ENCODE measurements at regions not wholly inside any gene's neighbourhood (a gene's known extent, or its start where the extent isn't known, plus 50 kb on each side); places are given as distances from the start of the nearest gene placed in this dataset.

DNA sequence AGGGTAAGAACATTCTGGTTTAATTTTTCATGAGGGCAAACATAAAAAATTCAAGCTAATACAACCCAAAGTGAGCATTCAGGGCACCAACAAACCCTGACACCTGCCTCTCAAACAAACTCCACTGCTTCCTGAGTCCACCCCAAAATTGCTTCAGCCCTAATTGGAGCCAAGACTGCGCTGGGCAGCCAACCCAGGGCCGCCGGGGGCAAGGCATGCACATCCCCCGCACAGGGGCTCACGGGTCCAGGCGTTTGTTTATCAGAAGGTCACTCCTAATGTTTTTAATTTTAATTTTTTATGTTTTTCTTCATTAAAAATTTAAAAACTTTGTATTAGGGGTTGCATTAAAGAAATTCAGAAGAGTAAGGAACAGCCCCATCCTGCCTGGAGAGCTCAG, 459.1 kb upstream of the CDH4 start:
- H3K36me3 ChIP-seq (ENCODE audit: control insufficient read depth, insufficient read depth, low read length) = no peaks in the 10 kb centered on the region
- ChIA-PET POLR2A (no interaction called here), CTCF (no interaction called here)
- TF ChIP-seq TCF7L2 (IDR thresholded peaks at IDR 0.05; ENCODE audit: low read depth, low read length) (no peak), POLR2AphosphoS5 (IDR thresholded peaks at IDR 0.05; ENCODE audit: low read depth, low read length) (no peak), SIN3A (IDR thresholded peaks at IDR 0.05; ENCODE audit: borderline replicate concordance, insufficient read depth, low read depth, low read length) (no peak)
- TF ChIP-seq, protein P1, sequence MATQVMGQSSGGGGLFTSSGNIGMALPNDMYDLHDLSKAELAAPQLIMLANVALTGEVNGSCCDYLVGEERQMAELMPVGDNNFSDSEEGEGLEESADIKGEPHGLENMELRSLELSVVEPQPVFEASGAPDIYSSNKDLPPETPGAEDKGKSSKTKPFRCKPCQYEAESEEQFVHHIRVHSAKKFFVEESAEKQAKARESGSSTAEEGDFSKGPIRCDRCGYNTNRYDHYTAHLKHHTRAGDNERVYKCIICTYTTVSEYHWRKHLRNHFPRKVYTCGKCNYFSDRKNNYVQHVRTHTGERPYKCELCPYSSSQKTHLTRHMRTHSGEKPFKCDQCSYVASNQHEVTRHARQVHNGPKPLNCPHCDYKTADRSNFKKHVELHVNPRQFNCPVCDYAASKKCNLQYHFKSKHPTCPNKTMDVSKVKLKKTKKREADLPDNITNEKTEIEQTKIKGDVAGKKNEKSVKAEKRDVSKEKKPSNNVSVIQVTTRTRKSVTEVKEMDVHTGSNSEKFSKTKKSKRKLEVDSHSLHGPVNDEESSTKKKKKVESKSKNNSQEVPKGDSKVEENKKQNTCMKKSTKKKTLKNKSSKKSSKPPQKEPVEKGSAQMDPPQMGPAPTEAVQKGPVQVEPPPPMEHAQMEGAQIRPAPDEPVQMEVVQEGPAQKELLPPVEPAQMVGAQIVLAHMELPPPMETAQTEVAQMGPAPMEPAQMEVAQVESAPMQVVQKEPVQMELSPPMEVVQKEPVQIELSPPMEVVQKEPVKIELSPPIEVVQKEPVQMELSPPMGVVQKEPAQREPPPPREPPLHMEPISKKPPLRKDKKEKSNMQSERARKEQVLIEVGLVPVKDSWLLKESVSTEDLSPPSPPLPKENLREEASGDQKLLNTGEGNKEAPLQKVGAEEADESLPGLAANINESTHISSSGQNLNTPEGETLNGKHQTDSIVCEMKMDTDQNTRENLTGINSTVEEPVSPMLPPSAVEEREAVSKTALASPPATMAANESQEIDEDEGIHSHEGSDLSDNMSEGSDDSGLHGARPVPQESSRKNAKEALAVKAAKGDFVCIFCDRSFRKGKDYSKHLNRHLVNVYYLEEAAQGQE (IDR thresholded peaks at IDR 0.05; ENCODE audit: insufficient read depth in 1 of 2, low read depth in 2 of 2, low read length in 1 of 2) = no peak
- TF ChIP-seq, protein P2, sequence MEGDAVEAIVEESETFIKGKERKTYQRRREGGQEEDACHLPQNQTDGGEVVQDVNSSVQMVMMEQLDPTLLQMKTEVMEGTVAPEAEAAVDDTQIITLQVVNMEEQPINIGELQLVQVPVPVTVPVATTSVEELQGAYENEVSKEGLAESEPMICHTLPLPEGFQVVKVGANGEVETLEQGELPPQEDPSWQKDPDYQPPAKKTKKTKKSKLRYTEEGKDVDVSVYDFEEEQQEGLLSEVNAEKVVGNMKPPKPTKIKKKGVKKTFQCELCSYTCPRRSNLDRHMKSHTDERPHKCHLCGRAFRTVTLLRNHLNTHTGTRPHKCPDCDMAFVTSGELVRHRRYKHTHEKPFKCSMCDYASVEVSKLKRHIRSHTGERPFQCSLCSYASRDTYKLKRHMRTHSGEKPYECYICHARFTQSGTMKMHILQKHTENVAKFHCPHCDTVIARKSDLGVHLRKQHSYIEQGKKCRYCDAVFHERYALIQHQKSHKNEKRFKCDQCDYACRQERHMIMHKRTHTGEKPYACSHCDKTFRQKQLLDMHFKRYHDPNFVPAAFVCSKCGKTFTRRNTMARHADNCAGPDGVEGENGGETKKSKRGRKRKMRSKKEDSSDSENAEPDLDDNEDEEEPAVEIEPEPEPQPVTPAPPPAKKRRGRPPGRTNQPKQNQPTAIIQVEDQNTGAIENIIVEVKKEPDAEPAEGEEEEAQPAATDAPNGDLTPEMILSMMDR (IDR thresholded peaks at IDR 0.05) = no peak
- no peak overlapping the region for H3K4me3 ChIP-seq (ENCODE audit: low read depth in 2 of 2, low read length in 2 of 2)
- in situ Hi-C loops (cut with HindIII; ENCODE audit: low pct_unique_long_range_greater_than_20kb, low sequenced_read_pairs) (no loop called here), intact Hi-C loops (cut with micrococcal nuclease; ENCODE audit: unreplicated experiment) (no loop called here)
- no peaks in the 10 kb centered on the region for H3K9me3 ChIP-seq (ENCODE audit: control insufficient read depth, insufficient read depth, low read depth, low read length)
- H3K27me3 ChIP-seq (ENCODE audit: control insufficient read depth, insufficient read depth, low read length) = no peaks in the 10 kb centered on the region
- no peak overlapping the region for H3K27ac ChIP-seq (ENCODE audit: low read length)
- no peaks in the 10 kb centered on the region for H3K4me1 ChIP-seq (ENCODE audit: control insufficient read depth, insufficient read depth, low read length)
- ATAC-seq = no peak
- no peak for DNase-seq (ENCODE audit: low read depth, low spot score)
- BruUV-seq (replicated peaks) = no TSS peak

DNA sequence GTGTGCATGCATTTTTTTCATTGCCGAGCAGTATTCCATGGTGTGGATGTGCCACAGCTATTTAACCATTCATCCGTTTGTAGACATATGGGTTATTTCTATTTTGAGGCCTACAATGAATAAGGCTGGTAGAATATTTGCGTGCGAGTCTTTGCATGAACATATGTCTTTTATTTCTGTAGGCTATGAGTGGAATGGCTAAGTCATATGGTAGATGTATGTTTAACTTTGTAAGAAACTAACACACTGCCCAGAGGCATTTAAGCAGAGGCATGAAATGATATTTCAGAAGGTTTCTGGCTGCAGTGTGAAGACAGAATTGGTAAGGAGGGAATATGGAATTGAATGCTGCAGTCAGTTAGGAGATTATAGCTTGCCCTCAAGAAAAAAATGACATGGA, 457.4 kb upstream of the CDH4 start:
- no peak overlapping the region for H3K4me3 ChIP-seq (ENCODE audit: low read depth in 2 of 2, low read length in 2 of 2)
- in situ Hi-C loops (cut with HindIII; ENCODE audit: low pct_unique_long_range_greater_than_20kb, low sequenced_read_pairs) = no loop called here
- no TSS peak for BruUV-seq (replicated peaks)
- ATAC-seq (no peak), DNase-seq (ENCODE audit: low read depth, low spot score) (no peak)
- CTCF ChIA-PET = no interaction called here
- intact Hi-C loops (cut with micrococcal nuclease; ENCODE audit: unreplicated experiment) = no loop called here
- POLR2A ChIA-PET = no interaction called here
- no peaks in the 10 kb centered on the region for H3K36me3 ChIP-seq (ENCODE audit: control insufficient read depth, insufficient read depth, low read length)
- no peaks in the 10 kb centered on the region for H3K4me1 ChIP-seq (ENCODE audit: control insufficient read depth, insufficient read depth, low read length)
- H3K27ac ChIP-seq (ENCODE audit: low read length) = no peak overlapping the region
- TF ChIP-seq, protein P2 (IDR thresholded peaks at IDR 0.05) = no peak
- TF ChIP-seq TCF7L2 (IDR thresholded peaks at IDR 0.05; ENCODE audit: low read depth, low read length) (no peak), SIN3A (IDR thresholded peaks at IDR 0.05; ENCODE audit: borderline replicate concordance, insufficient read depth, low read depth, low read length) (no peak), POLR2AphosphoS5 (IDR thresholded peaks at IDR 0.05; ENCODE audit: low read depth, low read length) (no peak)
- TF ChIP-seq, protein P1 (IDR thresholded peaks at IDR 0.05; ENCODE audit: insufficient read depth in 1 of 2, low read depth in 2 of 2, low read length in 1 of 2) = no peak
- no peaks in the 10 kb centered on the region for H3K9me3 ChIP-seq (ENCODE audit: control insufficient read depth, insufficient read depth, low read depth, low read length)
- H3K27me3 ChIP-seq (ENCODE audit: control insufficient read depth, insufficient read depth, low read length) = no peaks in the 10 kb centered on the region

Data from Panc1 (cell line).